Right renal pelvis (tissue), 4 donors: ENCODE measurements at regions not wholly inside any gene's neighbourhood (a gene's known extent, or its start where the extent isn't known, plus 50 kb on each side); places are given as distances from the start of the nearest gene placed in this dataset.

Experiments
- DNase-seq, 4 donors: peaks; one replicate each; pipeline ENCODE4 v3.0.0-alpha.2; 2013; ENCODE audit warnings: low read depth in 4 of 4, low spot score in 3 of 4, missing footprints in 1 of 4

DNA sequence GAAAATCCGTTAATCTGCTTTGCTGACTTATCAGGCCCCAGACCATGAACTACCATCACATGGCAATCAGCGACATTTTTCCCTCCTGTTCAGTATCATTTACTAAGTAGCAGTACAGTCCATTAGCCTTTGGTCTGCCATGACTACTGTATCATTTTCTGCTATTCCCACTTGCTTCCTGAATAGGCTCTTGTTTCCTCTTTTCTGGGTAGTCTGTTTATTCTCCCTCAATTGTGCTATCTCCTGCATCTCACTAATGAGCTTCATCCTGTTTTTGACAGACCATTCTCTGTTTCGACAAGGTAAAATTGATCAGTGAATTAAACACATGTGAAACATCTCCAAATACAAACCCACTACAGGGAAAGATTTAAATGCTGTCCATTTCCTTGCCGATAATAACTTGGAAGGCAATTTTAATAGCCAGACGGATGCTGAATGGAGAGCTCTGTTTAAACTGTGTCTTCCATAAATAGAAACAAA, 263.5 kb upstream of the ANKRD55 start:
- DNase-seq = no peak

DNA sequence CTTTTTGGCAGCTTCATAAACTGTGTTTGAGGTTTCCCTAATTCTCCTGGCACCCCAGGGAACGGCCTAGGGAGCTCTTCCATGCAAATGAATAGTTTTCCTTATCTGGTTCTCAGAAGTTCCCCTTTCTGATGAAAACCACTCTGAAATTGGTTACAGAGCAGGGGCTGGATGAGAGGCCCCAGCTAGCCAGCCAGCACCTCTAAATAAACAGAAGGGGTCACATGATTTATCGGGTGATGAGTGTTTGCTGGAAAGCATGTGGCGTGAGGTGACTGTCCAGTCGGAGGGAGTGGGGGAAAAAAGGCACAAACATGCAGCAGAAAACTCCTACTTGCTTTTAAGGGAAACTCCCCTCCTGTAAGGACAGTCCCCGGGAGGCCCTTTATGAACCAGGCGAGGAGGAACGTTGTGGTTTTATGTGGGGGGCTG, 261.2 kb upstream of the ANKRD55 start:
- no peak for DNase-seq

DNA sequence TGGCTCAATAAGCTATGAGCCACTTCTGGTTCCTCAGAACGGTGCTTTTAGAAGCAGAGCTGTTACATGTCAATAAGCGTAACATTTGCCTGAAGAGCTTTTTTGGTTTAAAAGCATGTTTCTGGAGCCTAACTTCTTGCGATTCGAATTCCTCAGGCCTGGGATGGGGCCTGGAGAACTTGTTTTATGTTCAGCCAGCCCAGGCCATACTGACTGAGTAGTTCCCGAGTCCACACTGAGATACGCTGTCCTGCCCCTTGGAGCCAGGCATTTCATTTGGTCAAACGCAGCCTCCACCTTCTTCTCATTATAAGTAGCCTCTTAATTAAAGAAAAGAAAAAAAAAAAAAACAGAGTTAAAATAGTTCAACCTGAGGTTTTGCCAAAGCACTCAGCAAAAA, 260.6 kb upstream of the ANKRD55 start:
- DNase-seq = no peak

DNA sequence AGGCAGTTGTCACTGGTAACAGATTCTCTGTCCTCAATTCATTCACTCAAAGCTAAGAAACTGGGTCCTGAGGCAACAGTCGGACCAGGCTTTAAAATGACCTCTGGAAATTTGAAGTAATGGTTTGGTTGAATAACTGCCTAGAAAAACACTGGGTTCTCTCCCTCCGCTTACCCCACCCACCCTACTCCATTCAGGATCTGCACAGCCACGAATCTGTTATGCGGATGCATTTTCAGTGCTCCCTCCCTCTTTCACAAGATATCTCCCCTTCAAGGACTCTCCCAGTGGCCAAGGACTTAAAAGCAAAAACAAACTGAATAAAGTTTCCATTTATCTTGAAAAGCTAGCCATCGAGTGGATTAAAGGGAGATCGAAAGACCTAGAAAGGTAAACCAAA, 260.2 kb upstream of the ANKRD55 start:
- no peak for DNase-seq

DNA sequence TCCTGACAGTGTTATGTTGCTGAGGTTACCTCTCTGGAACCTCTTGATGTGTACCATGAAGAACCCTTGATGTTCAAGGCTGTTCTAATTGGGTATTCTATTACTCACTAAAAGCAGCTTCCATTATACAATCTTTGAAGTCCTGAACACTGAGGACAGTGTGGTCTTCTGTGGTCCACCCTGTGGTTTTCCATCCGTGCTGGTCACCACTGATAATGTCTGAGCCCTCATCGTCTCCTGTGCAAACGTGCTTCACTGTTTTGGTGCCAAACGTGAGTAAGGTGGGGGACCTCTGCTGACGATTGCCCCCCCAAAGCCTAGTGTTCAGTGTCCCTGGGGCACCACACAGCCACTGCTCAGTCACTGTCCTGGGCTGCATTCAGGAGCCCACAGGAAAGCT, 259.7 kb upstream of the ANKRD55 start:
- no peak for DNase-seq

DNA sequence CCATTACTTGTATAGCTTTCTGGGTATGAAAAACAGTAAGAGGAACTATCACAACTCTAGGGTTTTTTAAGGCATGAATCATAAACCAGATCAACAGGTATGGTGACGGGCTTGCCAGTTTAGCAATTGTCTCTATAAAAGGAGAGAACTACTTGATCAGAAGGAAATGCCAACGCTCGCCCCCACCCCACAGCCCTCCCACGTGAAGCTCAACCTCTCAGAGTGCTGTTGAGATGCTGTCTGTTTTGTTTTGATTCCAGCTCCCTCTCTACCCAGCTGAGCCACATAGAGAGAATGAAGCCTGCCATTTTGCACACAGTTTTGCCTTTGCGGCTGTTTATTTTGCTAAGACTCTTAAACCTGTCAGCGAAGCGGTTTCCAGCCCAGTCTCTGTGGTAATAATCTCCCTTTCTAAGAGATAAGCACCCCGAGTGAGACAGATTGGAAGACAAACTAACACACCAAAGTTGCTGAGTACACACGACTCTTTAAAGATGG, 257.9 kb upstream of the ANKRD55 start:
- no peak for DNase-seq

DNA sequence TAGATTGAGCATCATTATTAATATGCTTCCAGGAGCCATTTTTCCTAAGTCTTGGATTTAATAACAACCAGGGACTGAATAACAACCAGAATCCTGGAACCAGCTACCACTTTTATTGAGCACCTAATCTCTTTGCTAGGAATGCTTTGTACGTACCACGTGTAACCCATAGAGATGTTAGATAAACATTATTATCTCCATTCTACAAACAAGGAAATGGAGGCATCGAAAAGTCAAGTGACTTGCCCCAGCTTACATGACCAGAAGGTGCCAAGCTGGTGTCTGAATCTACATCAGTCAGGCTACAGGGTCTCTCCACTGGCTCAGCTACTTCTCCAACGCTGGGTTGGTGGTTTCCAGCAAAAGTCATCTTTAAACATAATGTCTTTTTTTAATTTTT, 256.1 kb upstream of the ANKRD55 start:
- no peak for DNase-seq

DNA sequence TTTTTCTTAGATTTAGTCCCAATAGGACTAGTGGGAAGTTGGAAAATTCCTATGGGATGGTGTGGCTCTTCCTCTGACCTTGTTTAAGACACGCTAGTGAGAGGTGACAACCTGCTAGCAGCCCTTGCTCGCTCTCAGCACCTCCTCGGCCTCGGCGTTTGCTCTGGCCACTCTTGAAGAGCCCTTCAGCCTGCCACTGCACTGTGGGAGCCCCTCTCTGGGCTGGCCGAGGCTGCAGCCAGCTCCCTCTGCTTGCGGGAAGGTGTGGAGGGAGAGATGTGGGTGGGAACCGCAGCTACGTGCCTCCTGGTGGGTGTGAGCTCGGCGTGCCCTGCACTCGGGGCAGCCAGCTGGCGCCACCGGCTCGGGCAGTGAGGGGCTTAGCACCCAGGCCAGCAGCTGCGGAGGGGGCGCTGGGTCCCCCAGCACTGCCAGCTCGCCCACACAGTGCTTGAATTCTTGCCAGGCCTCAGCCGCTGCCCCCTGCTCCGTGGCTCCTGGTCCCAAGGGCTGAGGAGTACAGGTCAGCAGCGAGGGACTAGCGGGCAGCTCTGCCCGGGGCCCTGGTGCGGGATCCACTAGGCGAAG, 254.5 kb upstream of the ANKRD55 start:
- no peak for DNase-seq

DNA sequence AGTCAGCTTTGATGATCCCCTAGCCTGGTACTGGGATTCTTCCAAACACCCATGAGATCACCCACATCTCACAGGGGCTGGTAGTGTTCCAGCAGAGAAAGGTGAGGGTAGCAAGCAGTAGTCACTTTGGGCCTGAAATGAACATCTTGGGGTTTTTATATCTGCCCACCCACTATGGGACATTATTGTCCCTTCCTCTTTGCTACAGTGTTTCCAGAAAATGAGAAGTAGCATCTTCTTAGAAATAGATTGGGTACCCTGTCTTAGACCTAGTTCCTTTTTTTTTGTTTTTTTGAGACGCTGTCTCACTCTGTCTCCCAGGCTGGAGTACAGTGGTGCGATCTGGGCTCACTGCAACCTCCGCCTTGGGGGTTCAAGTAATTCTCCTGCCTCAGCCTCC, 249.2 kb upstream of the ANKRD55 start:
- no peak for DNase-seq

DNA sequence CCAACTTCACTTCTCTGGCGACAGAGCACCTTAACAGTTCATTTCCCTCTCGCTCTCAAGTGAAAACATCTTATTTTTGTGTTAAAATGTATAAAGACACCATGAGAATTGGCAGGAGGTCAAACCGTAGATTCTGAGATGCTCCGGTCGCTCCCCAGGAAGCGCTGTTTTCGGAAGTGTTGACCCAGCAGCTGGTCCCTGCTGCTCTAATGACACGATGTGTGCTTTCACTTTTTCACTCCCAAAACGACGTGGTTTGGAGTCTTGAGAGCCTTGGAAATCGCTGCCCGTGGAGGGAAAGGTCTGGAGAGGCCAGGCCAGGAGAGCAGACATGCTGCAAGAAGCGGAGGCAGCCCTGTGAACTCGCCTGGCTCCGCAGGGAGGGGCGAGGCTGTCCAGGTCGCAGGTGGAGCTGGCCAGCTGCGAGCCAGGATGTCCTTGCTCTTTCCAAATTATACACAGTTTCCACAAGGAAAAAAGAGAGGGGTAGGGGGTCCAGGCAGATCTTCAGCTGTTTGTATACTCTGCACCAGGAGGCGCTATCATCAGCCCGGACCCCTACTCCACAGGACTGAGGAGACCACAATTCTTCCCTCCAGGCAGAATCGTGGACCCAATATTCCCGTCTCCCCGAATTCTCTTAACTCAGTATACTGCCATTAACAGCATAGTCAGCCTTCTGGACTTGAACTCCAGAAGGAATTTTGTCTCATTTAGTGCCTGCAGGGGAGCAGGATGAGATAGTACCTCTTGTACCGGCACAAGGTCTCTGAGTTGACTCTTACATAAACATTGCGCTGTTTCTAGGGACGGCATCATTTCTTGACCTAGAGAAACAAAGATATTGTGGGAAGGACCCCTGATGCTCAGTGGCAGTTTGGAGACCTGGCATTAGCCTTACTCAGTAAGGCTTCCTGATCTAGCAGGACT, 248.6 kb upstream of the ANKRD55 start:
- peak in 3 of 4 donors; percentile 54 to 66 (median 58) for DNase-seq

DNA sequence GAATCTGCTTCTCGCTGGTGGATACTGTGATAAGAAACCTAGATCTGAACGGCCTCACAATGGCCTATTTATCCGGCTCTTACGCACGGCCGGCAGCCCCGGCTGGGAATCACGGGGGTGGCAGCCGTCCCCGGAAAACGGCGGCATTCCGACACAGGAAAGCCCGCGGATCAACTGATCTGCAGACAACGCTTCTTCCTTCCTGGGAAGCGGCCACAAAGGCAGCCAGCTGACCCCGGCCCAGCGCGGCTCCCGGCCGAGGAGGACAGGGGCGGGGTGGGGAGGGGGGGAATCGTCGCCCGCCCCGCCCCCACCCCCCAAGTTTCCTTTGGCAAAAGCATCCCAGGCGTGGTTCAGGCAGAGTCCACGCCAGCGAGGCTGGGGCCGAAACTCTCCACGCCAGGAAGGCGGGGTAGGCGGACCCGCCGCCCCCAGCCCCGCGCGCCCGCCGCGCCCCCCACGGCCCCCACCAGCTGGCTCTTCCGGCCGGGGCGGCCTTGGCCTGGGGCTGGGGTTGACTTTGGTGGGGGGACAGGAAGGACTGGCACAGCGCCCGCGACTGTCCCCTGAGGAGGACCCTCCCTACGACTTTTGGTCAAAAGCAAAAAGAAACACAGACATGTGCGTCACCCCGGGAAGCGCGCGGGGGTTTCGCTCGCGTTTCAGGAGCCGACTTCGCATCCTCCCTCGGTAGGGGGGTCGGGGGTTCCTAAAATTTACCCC, 247.7 kb upstream of the ANKRD55 start:
- DNase-seq = peak in 2 of 4 donors; percentile 44 to 58

DNA sequence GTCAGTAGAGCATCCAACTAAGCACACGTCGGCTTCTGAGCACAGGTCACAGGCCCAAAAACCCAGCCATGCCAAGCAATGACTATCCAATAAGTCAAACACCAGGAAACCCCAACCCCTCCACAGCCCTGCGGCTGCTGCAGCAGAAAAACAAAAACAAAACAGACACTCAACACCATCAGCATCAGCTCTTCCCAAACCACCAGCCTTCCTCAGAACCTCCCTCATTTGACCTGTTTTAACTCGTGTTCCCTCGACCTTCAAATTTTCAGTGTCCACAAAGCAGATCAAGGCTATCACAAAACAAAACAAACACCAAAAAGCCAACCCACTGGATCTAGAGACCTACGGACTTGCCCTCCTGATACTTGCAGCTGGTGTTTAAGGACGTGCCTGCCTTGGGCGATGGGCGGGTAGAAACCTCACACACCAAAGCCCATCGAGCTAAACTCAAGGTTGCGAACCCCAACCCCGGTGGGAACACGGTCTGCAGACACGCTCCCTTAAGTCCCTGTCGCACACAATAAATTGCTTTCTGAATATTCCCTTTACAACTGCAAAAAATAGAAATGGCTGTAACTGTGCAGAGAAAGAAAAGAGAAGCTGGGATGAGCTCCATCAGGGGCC, 247.1 kb upstream of the ANKRD55 start:
- DNase-seq = peak in 2 of 4 donors; percentile 41 to 70

DNA sequence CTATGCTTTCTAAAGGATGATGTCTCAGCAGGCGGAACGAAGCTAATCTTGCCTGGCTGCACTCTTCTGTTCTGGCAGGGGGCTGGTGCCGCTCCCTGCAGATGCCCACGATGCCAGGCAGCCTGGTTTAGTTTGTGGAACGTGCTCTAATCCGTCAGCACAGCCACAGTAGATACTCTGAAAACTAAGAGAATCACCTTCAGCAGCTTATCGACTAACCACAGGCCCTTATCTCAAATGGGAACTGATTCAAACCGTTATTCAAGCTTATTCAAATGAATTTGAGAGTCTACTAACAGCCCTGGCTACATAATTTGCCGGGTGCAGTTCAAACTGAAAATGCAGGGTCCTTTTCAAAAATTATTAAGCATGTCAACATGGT, 246.6 kb upstream of the ANKRD55 start:
- no peak for DNase-seq

DNA sequence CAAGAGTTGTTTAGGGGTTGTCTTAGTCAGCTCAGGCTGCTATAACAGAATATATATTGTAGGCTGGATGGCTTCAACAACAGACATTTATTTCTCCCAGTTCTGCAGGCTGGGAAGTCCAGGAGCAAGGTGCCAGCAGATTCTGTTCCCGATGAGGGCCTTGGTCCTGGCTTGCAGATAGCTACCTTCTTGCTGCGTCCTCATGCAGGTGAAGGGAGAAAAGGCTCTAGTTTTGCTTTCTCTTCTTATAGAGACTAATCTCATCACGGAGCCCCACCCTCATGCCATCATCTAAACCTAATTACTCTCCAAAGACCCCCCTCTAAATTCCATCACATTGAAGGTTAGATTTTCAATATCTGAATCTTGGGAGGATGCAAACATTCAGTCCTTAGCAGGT, 246.0 kb upstream of the ANKRD55 start:
- DNase-seq = no peak

DNA sequence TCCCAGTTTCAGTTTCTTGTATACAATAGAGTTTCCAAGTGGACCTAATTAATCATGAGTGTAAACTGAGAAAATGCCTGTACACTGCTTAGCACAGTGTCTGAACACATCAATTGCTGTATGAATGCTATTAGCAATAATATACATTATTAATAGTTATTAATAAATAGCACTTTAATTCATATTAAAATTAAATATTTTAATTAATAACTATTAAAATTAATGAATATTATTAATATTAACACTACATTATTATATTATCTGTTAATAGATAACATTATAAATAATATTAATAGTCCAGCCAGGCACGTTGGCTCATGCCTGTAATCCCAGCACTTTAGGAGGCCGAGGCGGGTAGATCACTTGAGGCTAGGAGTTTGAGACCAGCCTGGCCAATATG, 244.9 kb upstream of the ANKRD55 start:
- no peak for DNase-seq

DNA sequence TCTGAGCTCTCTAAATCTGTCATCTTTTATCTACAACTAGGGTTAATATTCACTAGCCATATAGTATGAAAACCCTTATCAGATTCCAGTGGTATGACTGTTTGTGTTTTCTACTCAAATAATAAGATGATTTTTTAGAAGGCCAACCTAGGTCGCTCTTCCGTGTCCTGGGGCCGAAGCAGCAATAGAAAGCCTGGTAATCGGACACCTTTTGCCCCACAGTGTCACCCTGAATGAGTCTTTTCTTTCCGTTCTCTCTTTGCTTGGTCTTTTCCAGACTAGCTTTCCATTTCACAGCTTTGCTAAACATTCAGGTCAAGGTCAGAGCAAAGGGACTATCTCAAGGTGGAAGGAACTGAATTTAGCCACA, 243.3 kb upstream of the ANKRD55 start:
- DNase-seq = no peak

DNA sequence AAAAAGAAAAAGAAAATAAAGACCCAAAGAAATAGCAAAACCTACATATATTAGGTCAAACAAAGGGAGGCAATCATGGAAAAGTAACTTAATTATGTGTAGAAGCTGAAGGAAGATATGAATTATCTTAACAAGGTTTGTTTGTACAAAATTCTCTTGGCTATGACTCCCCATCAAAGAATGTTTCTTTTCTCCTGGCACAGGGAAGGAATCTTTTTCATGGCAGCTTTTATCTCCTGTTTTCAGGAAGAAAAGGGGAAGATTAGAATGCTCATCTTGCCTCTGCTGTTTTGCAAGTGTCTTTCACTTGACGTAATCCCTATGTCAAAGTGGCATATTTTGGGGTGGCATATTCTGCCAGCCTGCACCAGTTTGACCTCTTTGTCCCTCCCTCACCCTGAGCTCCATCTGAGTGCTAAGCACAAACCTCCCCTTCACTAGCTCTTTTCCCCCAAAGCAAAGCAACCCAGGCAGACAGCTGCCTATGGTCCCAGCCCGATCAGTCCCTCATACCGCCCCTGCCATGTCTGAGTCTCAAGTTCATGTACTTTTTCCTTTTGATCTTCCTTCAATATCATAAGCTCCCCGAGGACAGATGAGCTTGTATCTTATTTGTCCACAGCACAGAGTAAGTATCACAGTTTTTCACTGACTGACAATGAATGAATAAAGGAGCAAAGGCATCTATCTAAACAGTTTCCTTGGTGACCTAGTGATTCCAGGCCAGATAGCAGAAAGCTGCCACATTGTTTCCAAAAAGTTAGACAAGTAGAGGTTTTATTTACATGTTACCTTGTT, 242.8 kb upstream of the ANKRD55 start:
- DNase-seq = no peak

DNA sequence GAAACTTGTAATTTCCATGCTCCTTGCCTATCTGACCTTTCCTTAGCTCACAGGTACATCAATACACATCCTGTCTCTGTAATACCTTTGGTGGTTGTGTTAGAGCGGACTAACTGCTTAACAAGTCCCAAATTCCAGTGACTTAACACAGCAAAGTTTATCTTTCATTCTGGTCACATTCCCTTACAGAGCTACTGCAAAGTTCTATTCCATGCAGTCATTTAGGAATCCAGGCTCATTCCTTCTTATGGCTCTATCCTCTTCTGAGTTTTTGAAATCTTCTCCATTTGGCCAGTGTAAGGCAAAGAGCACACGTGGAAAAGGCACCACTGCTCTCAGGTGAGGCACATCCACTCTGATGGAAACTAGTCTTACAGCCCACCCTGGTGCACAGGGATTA, 238.6 kb upstream of the ANKRD55 start:
- DNase-seq = no peak

DNA sequence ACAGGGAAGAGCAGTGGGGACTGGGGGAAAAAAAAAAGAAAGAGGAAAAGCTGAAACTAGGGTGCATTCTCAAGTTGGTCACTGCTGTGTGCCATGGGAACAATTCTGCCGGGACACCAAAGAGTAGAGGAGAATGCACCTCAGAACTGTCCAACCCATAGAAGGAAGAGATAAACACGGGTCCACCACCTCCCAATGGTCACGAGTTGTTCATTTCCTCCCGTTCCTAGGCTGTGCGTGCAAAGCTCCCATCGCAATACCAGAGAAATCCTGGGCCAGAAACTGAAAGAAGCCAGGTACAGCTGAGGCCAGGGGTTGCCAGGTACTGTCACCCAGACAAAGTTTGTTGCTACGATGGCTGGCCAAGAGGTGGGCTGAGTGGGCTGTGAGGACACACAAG, 236.9 kb upstream of the ANKRD55 start:
- DNase-seq = no peak

DNA sequence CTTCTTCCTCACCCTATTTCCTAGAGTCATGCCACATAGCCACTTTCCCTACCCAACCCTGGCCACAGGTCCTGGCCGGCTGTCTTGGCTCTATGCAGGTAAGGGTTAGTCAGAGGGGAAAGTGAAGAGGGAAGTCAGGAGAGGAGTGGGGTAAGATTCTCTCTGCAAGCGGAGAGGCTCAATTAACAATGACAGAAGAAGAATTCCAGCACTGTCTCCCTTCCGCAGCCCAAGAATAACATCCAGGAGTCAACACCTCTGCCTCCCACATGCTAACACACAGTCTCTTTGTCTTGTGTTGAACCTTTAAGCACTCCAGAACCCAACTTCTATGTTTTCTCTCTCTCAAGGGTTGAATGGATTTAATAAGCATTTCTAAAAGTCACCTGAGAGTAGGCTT, 235.1 kb upstream of the ANKRD55 start:
- DNase-seq = no peak
